ENCODE measurements at regions not wholly inside any gene's neighbourhood (a gene's known extent, or its start where the extent isn't known, plus 50 kb on each side); places are given as distances from the start of the nearest gene placed in this dataset.
"Not testable (repeated sequence)": the region's sequence is repeated elsewhere in the genome, so short reads cannot be mapped to it uniquely, and the experiment has no call there.

GRCh38 chr19:27962264-27962663 is 1250.7 kb downstream of the UQCRFS1 start:
- DNase-seq, result no peak

GRCh38 chr19:27955485-27956480 is 1257.2 kb downstream of the UQCRFS1 start:
- DNase-seq, result no peak

DNA sequence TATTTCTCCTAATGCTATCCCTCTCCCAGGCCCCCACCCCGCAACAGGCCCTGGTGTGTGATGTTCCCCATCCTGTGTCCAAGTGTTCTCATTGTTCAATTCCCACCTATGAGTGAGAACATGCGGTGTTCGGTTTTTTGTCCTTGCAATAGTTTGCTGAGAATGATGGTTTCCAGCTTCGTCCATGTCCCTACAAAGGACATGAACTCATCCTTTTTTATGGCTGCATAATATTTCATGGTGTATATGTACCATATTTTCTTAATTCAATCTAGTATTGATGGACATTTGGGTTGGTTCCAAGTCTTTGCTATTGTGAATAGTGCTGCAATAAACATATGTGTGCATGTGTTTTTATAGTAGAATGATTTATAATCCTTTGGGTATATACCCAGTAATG is 1270.3 kb downstream of the UQCRFS1 start:
- DNase-seq, result not testable (repeated sequence)

- no peak for DNase-seq
These were observed 1276.8 kb downstream of the UQCRFS1 start for GRCh38 chr19:27936139-27936538.

DNA sequence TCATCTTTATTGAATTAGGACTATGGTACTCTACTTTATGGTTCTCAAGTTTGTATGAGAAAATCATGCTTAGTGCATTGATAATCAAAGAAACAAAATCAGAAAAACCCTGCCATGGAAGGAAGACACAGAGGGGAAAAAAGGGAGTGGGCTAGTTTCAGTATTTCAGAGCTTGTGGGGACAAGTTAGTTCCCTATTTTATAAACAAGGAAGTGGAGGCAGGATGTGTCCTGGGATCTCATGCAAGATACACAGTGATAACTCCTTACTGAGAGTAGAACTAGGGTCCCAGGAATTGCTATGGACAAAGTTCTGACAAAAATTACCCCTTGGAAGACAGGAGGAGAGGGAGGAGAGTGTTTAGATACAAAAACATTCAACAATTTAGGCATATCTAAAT is 1277.3 kb downstream of the UQCRFS1 start:
- no peak for DNase-seq

DNA sequence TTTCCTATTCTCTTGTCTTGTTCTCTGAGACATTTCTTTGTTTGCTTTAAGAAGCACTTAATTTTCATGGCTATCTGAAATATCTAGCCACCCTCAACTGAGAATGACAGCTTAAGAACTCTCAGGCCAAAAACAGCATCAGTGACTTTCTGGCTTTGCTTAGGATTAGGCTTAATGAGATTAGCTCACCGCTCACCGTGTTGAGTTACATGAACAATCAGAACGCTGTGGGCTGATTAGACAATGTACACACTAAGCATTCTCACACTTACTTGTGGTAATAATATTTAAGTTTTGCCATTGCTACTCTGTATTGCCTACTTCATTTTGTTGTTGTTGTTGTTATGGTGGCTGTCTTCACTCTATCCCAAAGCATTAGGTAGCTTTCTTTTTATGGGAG is 1283.6 kb downstream of the UQCRFS1 start:
- no peak for DNase-seq

- DNase-seq, result no peak
These were observed 1287.7 kb downstream of the UQCRFS1 start for GRCh38 chr19:27925202-27925601.

GRCh38 chr19:27922970-27923369 is 1290.0 kb downstream of the UQCRFS1 start:
- no peak for DNase-seq

- DNase-seq, result no peak
These were observed 1292.2 kb downstream of the UQCRFS1 start for GRCh38 chr19:27920774-27921173.

GRCh38 chr19:27918818-27919217 is 1294.1 kb downstream of the UQCRFS1 start:
- DNase-seq, result no peak

DNA sequence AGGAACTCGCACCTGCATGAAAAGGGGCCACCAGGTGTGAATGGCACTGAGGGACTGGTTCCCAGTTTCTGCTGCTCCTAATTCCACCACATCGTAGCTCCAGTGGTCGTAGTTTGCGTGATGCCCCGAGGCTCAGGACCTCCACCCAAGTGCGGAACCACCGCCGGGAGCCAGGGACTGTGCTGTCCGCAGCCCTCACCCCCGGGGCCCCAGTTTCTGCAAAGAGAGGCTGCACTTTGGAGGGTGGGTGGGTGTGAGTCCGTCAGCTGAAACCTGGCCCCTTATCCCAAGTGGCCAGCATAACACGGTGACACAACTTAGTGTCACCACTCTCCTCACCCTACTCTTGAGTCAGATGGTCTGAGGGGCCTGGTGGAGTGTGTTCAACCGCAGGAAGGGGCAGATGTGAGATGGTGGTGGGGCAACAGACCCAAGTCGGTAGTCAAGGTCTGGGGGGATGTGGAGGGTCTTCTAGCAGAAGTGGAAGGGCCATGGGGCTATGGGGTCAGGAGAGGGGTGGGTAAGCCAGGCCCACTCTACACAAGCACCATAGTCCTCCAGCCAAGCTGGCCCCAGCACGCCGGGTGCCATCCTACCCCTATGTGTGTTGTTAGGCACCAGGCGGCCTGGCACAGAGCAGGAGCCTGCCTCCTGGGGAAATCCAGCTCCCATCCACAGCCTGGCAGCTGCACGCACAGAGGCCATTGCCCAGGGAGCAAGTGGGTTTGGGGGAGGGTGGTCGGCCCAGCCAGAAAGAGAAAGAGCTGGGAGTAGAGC is 1301.6 kb downstream of the UQCRFS1 start:
- DNase-seq, result no peak

GRCh38 chr19:27909861-27910260 is 1303.1 kb downstream of the UQCRFS1 start:
- no peak for DNase-seq

DNA sequence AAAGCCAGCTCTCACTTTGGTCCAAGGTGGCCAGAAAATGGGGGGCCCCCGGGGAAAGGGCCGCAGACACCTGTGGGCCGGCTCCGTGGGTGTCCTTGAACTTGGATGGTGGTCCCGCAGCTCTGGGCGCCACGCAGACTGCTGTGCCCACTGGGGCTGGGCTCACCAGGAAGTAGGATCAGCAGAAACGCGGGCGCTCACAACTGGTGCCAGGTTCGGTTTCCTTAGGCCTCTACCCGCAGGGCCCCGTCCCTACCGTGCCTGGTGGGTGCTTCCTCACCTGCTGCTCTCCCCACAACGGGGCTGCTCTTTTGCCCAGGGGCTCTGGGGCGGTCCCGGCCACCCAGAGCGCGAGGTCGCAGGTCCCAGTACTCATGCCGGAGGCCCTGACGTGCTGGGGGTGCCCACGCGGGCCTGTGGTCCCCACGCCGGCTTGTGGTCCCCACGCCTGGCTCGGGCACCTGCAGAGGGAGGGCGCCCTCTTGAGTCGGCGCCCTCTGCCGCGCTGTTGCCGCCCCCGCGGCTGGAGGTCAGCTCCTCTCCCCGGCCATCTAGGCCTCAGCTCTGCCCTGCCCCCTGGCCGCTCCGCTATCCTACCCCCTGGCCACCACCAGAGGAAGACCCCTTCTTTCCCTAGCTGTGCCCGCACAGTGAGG is 1303.6 kb downstream of the UQCRFS1 start:
- no peak for DNase-seq

GRCh38 chr19:27906081-27906480 is 1306.9 kb downstream of the UQCRFS1 start:
- DNase-seq, result no peak

- no peak for DNase-seq
These were observed 1307.9 kb downstream of the UQCRFS1 start for GRCh38 chr19:27905074-27905473.

- DNase-seq, result no peak
These were observed 1311.9 kb downstream of the UQCRFS1 start for GRCh38 chr19:27901078-27901477.

- no peak for DNase-seq
These were observed 1316.9 kb downstream of the UQCRFS1 start for GRCh38 chr19:27896091-27896490.

DNA sequence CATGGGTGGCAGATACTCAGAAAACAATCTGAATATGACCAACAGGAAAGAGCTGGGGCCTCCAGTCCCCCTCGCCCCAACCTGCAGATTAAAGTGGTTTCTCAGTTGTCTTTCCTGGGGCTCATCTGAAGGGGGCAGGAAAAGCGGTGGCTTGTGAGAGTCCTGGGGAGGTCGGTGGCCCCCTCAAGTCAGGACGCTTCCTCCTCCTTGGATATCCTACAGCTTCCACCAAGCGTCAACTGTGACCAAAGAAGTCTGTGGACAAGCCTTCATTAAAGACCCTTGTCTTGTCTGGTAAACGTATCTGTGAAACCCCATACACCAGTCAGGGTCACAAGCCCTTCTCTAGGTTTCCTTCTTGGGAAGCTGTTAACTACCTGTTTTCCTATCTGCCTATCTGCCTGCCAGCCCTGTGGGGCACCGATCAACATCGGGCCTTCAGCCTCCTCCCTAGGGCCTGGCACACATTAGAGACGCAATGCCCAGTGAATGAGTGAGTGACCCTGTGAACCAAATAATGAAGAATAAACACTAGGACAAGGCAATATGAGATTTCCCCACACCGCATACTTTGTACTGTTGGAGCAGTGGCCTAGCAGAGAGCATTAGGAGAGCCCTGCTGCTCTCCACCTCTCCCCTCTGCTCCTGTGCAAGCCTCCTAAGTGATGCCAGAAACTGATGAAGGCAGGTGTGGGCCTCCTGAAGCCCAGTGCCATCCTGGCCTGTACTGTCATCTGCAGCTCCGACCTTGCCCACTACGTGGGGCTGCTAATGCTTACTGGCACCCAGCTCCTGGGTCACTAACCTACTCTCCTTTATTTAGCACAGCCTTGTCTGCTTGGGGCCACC is 1317.8 kb downstream of the UQCRFS1 start:
- DNase-seq, result no peak

DNA sequence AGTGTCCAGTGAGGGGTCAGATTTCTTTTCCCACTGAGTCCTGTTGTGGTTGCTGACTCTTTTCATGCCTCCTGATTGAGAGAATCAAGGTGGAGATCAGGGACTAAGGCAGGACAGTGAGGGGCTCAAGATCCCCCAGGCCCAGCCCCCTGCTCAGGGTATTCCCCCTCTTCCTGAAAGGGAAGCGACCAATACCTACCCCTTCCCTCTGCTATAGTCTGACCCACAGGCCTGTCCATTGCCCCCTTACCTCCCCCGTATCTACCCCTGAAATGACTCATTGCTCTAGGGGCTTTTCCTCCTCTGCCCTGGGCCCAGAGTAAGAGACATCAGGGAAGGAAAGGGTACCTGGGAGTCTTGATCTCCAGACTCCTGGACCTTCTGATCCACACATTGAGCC is 1320.5 kb downstream of the UQCRFS1 start:
- DNase-seq, result no peak

DNA sequence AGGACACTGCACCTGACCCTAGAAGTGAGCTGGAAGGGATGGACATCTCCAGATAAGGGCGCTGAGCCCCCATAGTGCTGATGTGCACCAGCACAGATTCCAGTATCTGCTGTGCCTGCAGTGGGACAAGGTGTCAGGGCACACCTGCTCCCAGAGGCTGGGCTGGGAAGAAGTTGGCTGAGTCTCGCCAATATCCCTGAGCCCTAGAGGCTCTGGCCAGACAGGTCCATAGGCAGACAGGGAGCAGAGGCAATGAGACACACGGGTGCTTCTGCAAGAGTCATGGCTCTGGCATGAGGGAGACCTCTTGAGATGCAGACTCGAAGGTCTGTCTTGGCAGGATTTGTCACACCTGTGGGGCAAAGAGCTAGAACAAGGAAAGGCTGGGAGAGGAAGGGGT is 1321.5 kb downstream of the UQCRFS1 start:
- no peak for DNase-seq

DNA sequence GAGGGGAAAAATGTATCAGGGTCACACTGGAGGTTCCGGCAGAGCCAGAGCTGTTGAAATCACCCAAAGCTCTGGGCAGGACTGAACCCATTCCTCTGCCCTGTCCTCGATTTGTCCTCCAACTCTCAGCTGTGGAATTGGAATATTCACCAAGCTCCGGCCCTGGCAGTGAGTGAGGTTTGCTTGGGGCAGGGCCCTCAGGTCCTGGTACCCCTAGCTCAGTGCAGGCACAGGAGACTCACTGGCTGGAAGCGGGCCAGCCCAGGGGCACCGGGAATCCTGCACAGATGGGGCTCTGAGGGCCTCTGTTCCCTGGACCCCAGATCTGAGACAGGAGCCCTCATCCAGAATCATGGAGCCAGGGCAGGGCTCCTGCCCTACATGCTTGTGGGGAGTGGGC is 1322.3 kb downstream of the UQCRFS1 start:
- no peak for DNase-seq

- DNase-seq, result no peak
These were observed 1322.7 kb downstream of the UQCRFS1 start for GRCh38 chr19:27890206-27890605.
